OCI-LY1 (cell line): ENCODE measurements at regions not wholly inside any gene's neighbourhood (a gene's known extent, or its start where the extent isn't known, plus 50 kb on each side); places are given as distances from the start of the nearest gene placed in this dataset.

Experiments
- H2AFZ ChIP-seq: fragments of 200-600 bp; sonication (generic), shearing (Covaris generic); 2 replicates; pipeline ENCODE4 v1.6.0; 2014; ENCODE audit warnings: antibody characterized with exemption, mild to moderate bottlenecking, low read length
- H3F3A ChIP-seq: fragments of 200-600 bp; sonication (generic), shearing (Covaris generic); 2 replicates; pipeline ENCODE4 v1.6.0; 2014; ENCODE audit warnings: mild to moderate bottlenecking, antibody characterized with exemption, low read length, moderate library complexity; ENCODE audit not compliant: insufficient read depth
- H3K27ac ChIP-seq: fragments of 200-600 bp; sonication (generic); 2 replicates; pipeline ENCODE4 v1.5.1; 2014; ENCODE audit warnings: low read length, mixed run types, mild to moderate bottlenecking, low read depth; ENCODE audit not compliant: poor library complexity, severe bottlenecking
- H3K27me3 ChIP-seq: fragments of 200-600 bp; sonication (generic); 2 replicates; pipeline ENCODE4 v1.6.0; 2014; ENCODE audit warnings: antibody characterized with exemption, mild to moderate bottlenecking, low read length, moderate library complexity; ENCODE audit not compliant: insufficient read depth
- H3K36me3 ChIP-seq: fragments of 200-600 bp; sonication (generic); 2 replicates; pipeline ENCODE4 v1.6.1; 2014; ENCODE audit warnings: mild to moderate bottlenecking, antibody characterized with exemption, low read length, moderate library complexity, mixed read lengths; ENCODE audit not compliant: insufficient read depth
- H3K4me1 ChIP-seq: fragments of 200-600 bp; sonication (generic); 2 replicates; pipeline ENCODE4 v1.5.1; 2014; ENCODE audit warnings: mild to moderate bottlenecking, low read length, moderate library complexity; ENCODE audit not compliant: insufficient read depth, severe bottlenecking
- H3K4me2 ChIP-seq: fragments of 200-600 bp; sonication (generic), shearing (Covaris generic); 2 replicates; pipeline ENCODE4 v1.6.1; 2014; ENCODE audit warnings: low read length
- H3K4me3 ChIP-seq: fragments of 200-600 bp; sonication (generic); 2 replicates; pipeline ENCODE4 v1.5.1; 2014; ENCODE audit warnings: low read length, low read depth, mild to moderate bottlenecking, mixed read lengths; ENCODE audit not compliant: poor library complexity, severe bottlenecking
- H3K79me2 ChIP-seq: fragments of 200-600 bp; shearing (Covaris generic); 2 replicates; pipeline ENCODE4 v1.6.1; 2016; ENCODE audit warnings: mixed run types, low read length, mixed read lengths; ENCODE audit not compliant: insufficient read depth
- H3K9ac ChIP-seq: fragments of 200-600 bp; sonication (generic), shearing (Covaris generic); 2 replicates; pipeline ENCODE4 v1.6.1; 2014; ENCODE audit warnings: mild to moderate bottlenecking, low read length, mixed read lengths
- H3K9me2 ChIP-seq: fragments of 200-600 bp; sonication (generic), shearing (Covaris generic); 2 replicates; pipeline ENCODE4 v1.6.1; 2014; ENCODE audit warnings: low read depth, mild to moderate bottlenecking, low read length, mixed read lengths
- H3K9me3 ChIP-seq: fragments of 200-600 bp; shearing (Covaris generic); 2 replicates; pipeline ENCODE4 v1.6.1; 2014; ENCODE audit warnings: low read length, mixed read lengths
- H4K20me1 ChIP-seq: fragments of 200-600 bp; sonication (generic), shearing (Covaris generic); 2 replicates; pipeline ENCODE4 v1.6.0; 2016; ENCODE audit warnings: mild to moderate bottlenecking, low read length; ENCODE audit not compliant: insufficient read depth
- CTCF ChIP-seq: fragments of 200-600 bp; sonication (generic), shearing (Covaris generic); IDR thresholded peaks from 2 replicates; pipeline ENCODE4 v1.5.1; 2017; ENCODE audit warnings: mild to moderate bottlenecking, antibody characterized with exemption, low read length, moderate library complexity, mixed read lengths
- EZH2 ChIP-seq: fragments of 200-600 bp; sonication (generic), shearing (Covaris generic); IDR thresholded peaks from 2 replicates; pipeline ENCODE4 v1.8.0; 2017; ENCODE audit warnings: borderline replicate concordance, mixed run types, mild to moderate bottlenecking, antibody characterized with exemption, low read length, moderate library complexity, mixed read lengths

- Histone ChIP-seq H3K27ac (no peak overlapping the region), H3K4me3 (no peak overlapping the region), H3K27me3 (no peaks in the 10 kb centered on the region), H2AFZ (no peak overlapping the region), H3K4me2 (no peak overlapping the region), H3F3A (no peaks in the 10 kb centered on the region), H3K9me3 (no peaks in the 10 kb centered on the region), H3K79me2 (no peaks in the 10 kb centered on the region), H3K36me3 (no peaks in the 10 kb centered on the region), H4K20me1 (no peaks in the 10 kb centered on the region), H3K9me2 (no peaks in the 10 kb centered on the region), H3K4me1 (peaks cover 7% of the 10 kb centered on the region), H3K9ac (no peak overlapping the region)
- TF ChIP-seq EZH2 (no peak), CTCF (no peak)
Measured at GRCh38 chr12:31207799-31208465, 118.0 kb downstream of the SINHCAF start.

GRCh38 chr12:31210104-31210503, 115.8 kb downstream of the SINHCAF start:
- TF ChIP-seq EZH2 (no peak), CTCF (no peak)
- H3K9me2 ChIP-seq = no peaks in the 10 kb centered on the region
- peaks cover 2% of the 10 kb centered on the region for H3K4me1 ChIP-seq
- H3K27ac ChIP-seq = no peak overlapping the region
- no peaks in the 10 kb centered on the region for H4K20me1 ChIP-seq
- H3K4me3 ChIP-seq = no peak overlapping the region
- H2AFZ ChIP-seq = no peak overlapping the region
- no peak overlapping the region for H3K4me2 ChIP-seq
- no peaks in the 10 kb centered on the region for H3K9me3 ChIP-seq
- H3K79me2 ChIP-seq = no peaks in the 10 kb centered on the region
- no peaks in the 10 kb centered on the region for H3K36me3 ChIP-seq
- no peak overlapping the region for H3K9ac ChIP-seq
- H3K27me3 ChIP-seq = no peaks in the 10 kb centered on the region
- H3F3A ChIP-seq = no peaks in the 10 kb centered on the region

GRCh38 chr12:31210541-31210940, 115.4 kb downstream of the SINHCAF start:
- TF ChIP-seq EZH2 (no peak), CTCF (no peak)

More at GRCh38 chr12:31210541-31210940, 115.4 kb downstream of the SINHCAF start:
- no peaks in the 10 kb centered on the region for H3K27me3 ChIP-seq
- no peaks in the 10 kb centered on the region for H3F3A ChIP-seq
- H3K36me3 ChIP-seq = no peaks in the 10 kb centered on the region
- no peaks in the 10 kb centered on the region for H3K4me1 ChIP-seq
- H3K79me2 ChIP-seq = no peaks in the 10 kb centered on the region
- no peak overlapping the region for H3K4me3 ChIP-seq
- no peaks in the 10 kb centered on the region for H3K9me3 ChIP-seq
- H2AFZ ChIP-seq = no peak overlapping the region
- H3K9ac ChIP-seq = no peak overlapping the region
- H3K4me2 ChIP-seq = no peak overlapping the region
- H3K27ac ChIP-seq = no peak overlapping the region
- no peaks in the 10 kb centered on the region for H3K9me2 ChIP-seq
- H4K20me1 ChIP-seq = no peaks in the 10 kb centered on the region
